Loucy (cell line): ENCODE measurements at regions not wholly inside any gene's neighbourhood (a gene's known extent, or its start where the extent isn't known, plus 50 kb on each side); places are given as distances from the start of the nearest gene placed in this dataset.
"Not testable (repeated sequence)": the region's sequence is repeated elsewhere in the genome, so short reads cannot be mapped to it uniquely, and the experiment has no call there.

Experiments used
- H2AFZ ChIP-seq: fragments of 200-600 bp; sonication (generic); 2 replicates; pipeline ENCODE4 v1.6.0; 2016; ENCODE audit warnings: antibody characterized with exemption, mild to moderate bottlenecking, low read length, moderate library complexity
- H3F3A ChIP-seq: fragments of 200-600 bp; 2 replicates; pipeline ENCODE4 v1.6.0; 2016; ENCODE audit warnings: antibody characterized with exemption, low read depth, mild to moderate bottlenecking
- H3K27me3 ChIP-seq: fragments of 200-600 bp; sonication (generic); 2 replicates; pipeline ENCODE4 v1.6.1; 2014; ENCODE audit warnings: low read length, mild to moderate bottlenecking; ENCODE audit not compliant: insufficient read depth, poor library complexity, severe bottlenecking
- H3K36me3 ChIP-seq: fragments of 200-600 bp; sonication (generic); 2 replicates; pipeline ENCODE4 v1.6.1; 2016; ENCODE audit warnings: low read length; ENCODE audit not compliant: insufficient read depth
- H3K4me1 ChIP-seq: fragments of 200-600 bp; sonication (generic); 2 replicates; pipeline ENCODE4 v1.5.1; 2014; ENCODE audit warnings: low read length, mild to moderate bottlenecking; ENCODE audit not compliant: insufficient read depth, poor library complexity, severe bottlenecking
- H3K4me2 ChIP-seq: fragments of 200-600 bp; sonication (generic); 2 replicates; pipeline ENCODE4 v1.6.0; 2014; ENCODE audit warnings: antibody characterized with exemption, low read length, low read depth, mild to moderate bottlenecking; ENCODE audit not compliant: poor library complexity, severe bottlenecking
- H3K4me3 ChIP-seq: fragments of 200-600 bp; sonication (generic); 2 replicates; pipeline ENCODE4 v1.5.1; 2014; ENCODE audit warnings: low read length, mild to moderate bottlenecking, mixed read lengths; ENCODE audit not compliant: poor library complexity, severe bottlenecking
- H3K79me2 ChIP-seq: fragments of 200-600 bp; sonication (generic); 2 replicates; pipeline ENCODE4 v1.6.1; 2014; ENCODE audit warnings: low read length; ENCODE audit not compliant: insufficient read depth
- H3K9ac ChIP-seq: fragments of 200-600 bp; sonication (generic); 2 replicates; pipeline ENCODE4 v1.6.0; 2014; ENCODE audit warnings: mild to moderate bottlenecking, low read depth, low read length, moderate library complexity; ENCODE audit not compliant: poor library complexity, severe bottlenecking
- H3K9me2 ChIP-seq: fragments of 200-600 bp; sonication (generic); replicated peaks from 2 replicates; pipeline ENCODE4 v1.6.1; 2016; ENCODE audit warnings: low read depth, low read length, mixed read lengths
- H3K9me3 ChIP-seq: fragments of 200-600 bp; sonication (generic); 2 replicates; pipeline ENCODE4 v1.6.1; 2014; ENCODE audit warnings: mild to moderate bottlenecking, antibody characterized with exemption, low read length, low read depth; ENCODE audit not compliant: insufficient read depth
- H4K20me1 ChIP-seq: fragments of 200-600 bp; sonication (generic); 2 replicates; pipeline ENCODE4 v1.6.0; 2014; ENCODE audit warnings: antibody characterized with exemption, low read length, mild to moderate bottlenecking; ENCODE audit not compliant: insufficient read depth, poor library complexity, severe bottlenecking
- EZH2phosphoT487 ChIP-seq: fragments of 200-600 bp; IDR thresholded peaks from 2 replicates; pipeline ENCODE4 v1.6.1; 2018; ENCODE audit warnings: antibody characterized with exemption, mild to moderate bottlenecking, moderate library complexity, borderline replicate concordance
- TF ChIP-seq, protein P1 (sequence below): fragments of 200-600 bp; sonication (generic); conservative IDR thresholded peaks from 2 replicates; pipeline ENCODE4 v1.5.1; 2014; ENCODE audit warnings: mild to moderate bottlenecking, antibody characterized with exemption, low read length

DNA sequence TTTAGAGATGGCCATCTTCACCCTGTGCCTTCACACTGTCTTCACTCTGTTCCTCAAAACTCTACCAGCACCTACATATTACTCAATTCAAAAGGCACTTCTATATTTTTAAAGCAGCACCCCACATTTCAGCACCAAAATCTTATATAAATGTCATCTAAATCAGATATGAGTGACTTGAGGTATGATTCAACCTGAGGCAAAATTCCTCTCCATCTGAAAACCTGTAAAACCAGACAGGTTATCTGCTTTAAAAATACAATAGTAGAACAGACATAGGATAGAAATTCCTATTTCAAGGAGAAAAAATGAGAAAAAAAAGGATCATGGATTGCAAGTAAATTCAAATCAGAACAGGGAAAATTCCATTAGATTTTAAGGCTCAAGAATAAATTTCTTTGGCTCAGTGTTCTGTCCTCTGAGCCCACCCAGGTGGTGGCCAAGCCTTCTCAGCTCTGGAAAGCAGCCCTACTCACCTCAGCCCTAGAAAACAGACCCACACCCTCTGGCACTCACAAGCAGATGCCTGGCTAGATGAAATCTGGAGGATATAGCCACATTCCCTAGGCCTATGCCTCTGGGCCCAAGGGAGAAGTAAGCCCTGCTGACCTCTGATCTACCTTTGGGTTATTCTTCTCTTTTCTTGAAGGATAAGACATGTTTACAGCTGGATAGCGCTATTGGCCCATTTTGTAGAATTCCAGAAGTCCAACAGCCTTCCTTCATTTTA lies 211.1 kb upstream of the XIST start:
- Histone ChIP-seq H3K4me3 (no peak overlapping the region), H3K4me2 (no peak overlapping the region), H3K4me1 (peaks cover 4% of the 10 kb centered on the region), H3F3A (no peaks in the 10 kb centered on the region), H2AFZ (no peak overlapping the region), H3K27me3 (no peaks in the 10 kb centered on the region), H4K20me1 (no peaks in the 10 kb centered on the region), H3K9me2 (no peaks in the 10 kb centered on the region), H3K79me2 (no peaks in the 10 kb centered on the region), H3K9me3 (no peaks in the 10 kb centered on the region), H3K36me3 (no peaks in the 10 kb centered on the region), H3K9ac (no peak overlapping the region)
- no peak for TF ChIP-seq EZH2phosphoT487
- TF ChIP-seq, protein P1, sequence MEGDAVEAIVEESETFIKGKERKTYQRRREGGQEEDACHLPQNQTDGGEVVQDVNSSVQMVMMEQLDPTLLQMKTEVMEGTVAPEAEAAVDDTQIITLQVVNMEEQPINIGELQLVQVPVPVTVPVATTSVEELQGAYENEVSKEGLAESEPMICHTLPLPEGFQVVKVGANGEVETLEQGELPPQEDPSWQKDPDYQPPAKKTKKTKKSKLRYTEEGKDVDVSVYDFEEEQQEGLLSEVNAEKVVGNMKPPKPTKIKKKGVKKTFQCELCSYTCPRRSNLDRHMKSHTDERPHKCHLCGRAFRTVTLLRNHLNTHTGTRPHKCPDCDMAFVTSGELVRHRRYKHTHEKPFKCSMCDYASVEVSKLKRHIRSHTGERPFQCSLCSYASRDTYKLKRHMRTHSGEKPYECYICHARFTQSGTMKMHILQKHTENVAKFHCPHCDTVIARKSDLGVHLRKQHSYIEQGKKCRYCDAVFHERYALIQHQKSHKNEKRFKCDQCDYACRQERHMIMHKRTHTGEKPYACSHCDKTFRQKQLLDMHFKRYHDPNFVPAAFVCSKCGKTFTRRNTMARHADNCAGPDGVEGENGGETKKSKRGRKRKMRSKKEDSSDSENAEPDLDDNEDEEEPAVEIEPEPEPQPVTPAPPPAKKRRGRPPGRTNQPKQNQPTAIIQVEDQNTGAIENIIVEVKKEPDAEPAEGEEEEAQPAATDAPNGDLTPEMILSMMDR: no peak

DNA sequence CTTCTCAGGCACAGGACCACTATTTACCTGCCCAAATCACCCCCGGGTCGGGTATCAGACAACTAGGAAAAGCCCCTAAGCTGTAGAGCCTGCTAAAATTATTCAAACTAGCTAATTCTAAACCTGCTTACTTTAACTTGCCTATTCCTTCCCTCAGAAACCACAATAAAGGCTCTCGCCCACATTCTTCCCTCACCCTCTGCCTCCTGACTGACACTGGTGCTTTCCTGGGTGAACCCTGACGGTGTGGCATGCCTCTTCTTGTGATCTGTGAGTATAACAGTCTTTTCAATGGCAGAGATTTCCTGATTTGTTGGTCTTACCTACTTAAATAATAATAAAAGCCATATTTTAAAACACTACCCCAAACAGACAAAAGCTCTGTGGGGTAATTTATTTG lies 209.4 kb upstream of the XIST start:
- no peaks in the 10 kb centered on the region for H3K27me3 ChIP-seq
- no peaks in the 10 kb centered on the region for H3F3A ChIP-seq
- H3K36me3 ChIP-seq: no peaks in the 10 kb centered on the region
- no peak overlapping the region for H3K9ac ChIP-seq
- peaks cover 4% of the 10 kb centered on the region for H3K4me1 ChIP-seq
- no peak overlapping the region for H3K4me2 ChIP-seq
- no peak for TF ChIP-seq EZH2phosphoT487
- TF ChIP-seq, protein P1: no peak
- no peak overlapping the region for H2AFZ ChIP-seq
- H3K79me2 ChIP-seq: no peaks in the 10 kb centered on the region
- H4K20me1 ChIP-seq: no peaks in the 10 kb centered on the region
- no peak overlapping the region for H3K4me3 ChIP-seq
- no peaks in the 10 kb centered on the region for H3K9me3 ChIP-seq
- no peaks in the 10 kb centered on the region for H3K9me2 ChIP-seq

DNA sequence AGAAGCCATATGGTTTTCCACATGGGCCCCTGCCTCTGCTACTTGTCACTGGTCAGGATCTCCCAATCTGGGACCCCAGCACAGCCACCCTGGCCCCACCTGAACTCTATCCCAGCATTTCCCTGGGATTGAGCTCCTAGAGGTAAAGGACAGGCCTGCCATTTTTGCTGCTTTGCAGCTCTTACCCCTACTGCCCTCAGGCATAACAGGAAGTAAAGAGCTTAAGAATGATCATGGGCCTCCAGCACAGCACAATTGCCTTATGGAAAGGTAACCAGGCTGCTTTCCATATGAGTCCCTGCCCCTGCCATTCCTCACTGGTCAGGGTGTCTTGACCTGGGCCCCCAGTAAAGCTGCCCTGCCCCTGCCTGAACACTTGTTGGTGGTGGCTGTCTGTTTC lies 196.6 kb upstream of the XIST start:
- no peaks in the 10 kb centered on the region for H3K36me3 ChIP-seq
- H3K4me1 ChIP-seq: no peaks in the 10 kb centered on the region
- TF ChIP-seq EZH2phosphoT487: no peak
- TF ChIP-seq, protein P1: no peak
- H3K27me3 ChIP-seq: no peaks in the 10 kb centered on the region
- H2AFZ ChIP-seq: no peak overlapping the region
- H3K4me2 ChIP-seq: no peak overlapping the region
- H3K4me3 ChIP-seq: no peak overlapping the region
- H3K9ac ChIP-seq: no peak overlapping the region
- H3K9me3 ChIP-seq: no peaks in the 10 kb centered on the region
- H3K79me2 ChIP-seq: no peaks in the 10 kb centered on the region
- no peaks in the 10 kb centered on the region for H3F3A ChIP-seq
- no peaks in the 10 kb centered on the region for H4K20me1 ChIP-seq
- H3K9me2 ChIP-seq: no peaks in the 10 kb centered on the region

DNA sequence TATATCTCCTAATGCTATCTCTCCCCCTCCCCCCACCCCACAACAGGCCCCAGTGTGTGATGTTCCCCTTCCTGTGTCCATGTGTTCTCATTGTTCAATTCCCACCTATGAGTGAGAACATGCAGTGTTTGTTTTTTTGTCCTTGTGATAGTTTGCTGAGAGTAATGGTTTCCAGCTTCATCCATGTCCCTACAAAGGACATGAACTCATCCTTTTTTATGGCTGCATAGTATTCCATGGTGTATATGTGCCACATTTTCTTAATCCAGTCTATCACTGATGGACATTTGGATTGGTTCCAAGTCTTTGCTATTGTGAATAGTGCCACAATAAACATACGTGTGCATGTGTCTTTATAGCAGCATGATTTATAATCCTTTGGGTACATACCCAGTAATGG lies 181.6 kb upstream of the XIST start:
- H3F3A ChIP-seq, H3K9me2 ChIP-seq, H3K4me3 ChIP-seq, H3K79me2 ChIP-seq, H3K36me3 ChIP-seq, H3K9ac ChIP-seq, H3K27me3 ChIP-seq, H2AFZ ChIP-seq, H3K9me3 ChIP-seq, H3K4me1 ChIP-seq, H3K4me2 ChIP-seq, H4K20me1 ChIP-seq: not testable (repeated sequence)

DNA sequence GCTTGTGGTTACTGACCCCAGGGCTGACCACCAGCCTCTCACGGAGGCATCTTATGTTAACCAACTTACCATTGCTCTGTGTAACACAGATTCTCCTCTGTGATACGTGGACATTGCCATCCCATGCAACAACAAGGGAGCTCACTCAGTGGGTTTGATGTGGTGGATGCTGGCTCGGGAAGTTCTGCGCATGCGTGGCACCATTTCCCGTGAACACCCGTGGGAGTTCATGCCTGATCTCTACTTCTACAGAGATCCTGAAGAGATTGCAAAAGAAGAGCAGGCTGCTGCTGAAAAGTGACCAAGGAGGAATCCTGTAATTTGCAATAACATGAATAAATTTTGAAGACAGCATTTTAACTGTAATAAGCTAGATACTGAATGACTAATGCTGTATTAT lies 179.0 kb upstream of the XIST start:
- H3K4me3 ChIP-seq, H3K9ac ChIP-seq, H3K4me1 ChIP-seq, H3K36me3 ChIP-seq, H2AFZ ChIP-seq, H3K27me3 ChIP-seq, H3K9me2 ChIP-seq, H3K4me2 ChIP-seq, H3K79me2 ChIP-seq, H4K20me1 ChIP-seq, H3F3A ChIP-seq, H3K9me3 ChIP-seq: not testable (repeated sequence)
